ENCODE measurements at regions not wholly inside any gene's neighbourhood (a gene's known extent, or its start where the extent isn't known, plus 50 kb on each side); places are given as distances from the start of the nearest gene placed in this dataset.

- TF ChIP-seq, protein P1, sequence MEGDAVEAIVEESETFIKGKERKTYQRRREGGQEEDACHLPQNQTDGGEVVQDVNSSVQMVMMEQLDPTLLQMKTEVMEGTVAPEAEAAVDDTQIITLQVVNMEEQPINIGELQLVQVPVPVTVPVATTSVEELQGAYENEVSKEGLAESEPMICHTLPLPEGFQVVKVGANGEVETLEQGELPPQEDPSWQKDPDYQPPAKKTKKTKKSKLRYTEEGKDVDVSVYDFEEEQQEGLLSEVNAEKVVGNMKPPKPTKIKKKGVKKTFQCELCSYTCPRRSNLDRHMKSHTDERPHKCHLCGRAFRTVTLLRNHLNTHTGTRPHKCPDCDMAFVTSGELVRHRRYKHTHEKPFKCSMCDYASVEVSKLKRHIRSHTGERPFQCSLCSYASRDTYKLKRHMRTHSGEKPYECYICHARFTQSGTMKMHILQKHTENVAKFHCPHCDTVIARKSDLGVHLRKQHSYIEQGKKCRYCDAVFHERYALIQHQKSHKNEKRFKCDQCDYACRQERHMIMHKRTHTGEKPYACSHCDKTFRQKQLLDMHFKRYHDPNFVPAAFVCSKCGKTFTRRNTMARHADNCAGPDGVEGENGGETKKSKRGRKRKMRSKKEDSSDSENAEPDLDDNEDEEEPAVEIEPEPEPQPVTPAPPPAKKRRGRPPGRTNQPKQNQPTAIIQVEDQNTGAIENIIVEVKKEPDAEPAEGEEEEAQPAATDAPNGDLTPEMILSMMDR (IDR thresholded peaks at IDR 0.05): no peak
- TF ChIP-seq POLR2A (IDR thresholded peaks at IDR 0.05): no peak
These were observed 521.0 kb upstream of the IGFBP7 start for GRCh38 chr4:57631147-57631546.
